ENCODE measurements at regions not wholly inside any gene's neighbourhood (a gene's known extent, or its start where the extent isn't known, plus 50 kb on each side); places are given as distances from the start of the nearest gene placed in this dataset.

- TF ChIP-seq CTCF (IDR thresholded peaks at IDR 0.05) (no peak), EZH2 (IDR thresholded peaks at IDR 0.05; ENCODE audit: borderline replicate concordance, insufficient read depth, low read depth, low read length, poor library complexity, severe bottlenecking) (no peak)
Observed at GRCh38 chr4:156608651-156609050, 362.9 kb downstream of the PDGFC start.

Data from B cell (primary cell).